Ishikawa (cell line): ENCODE measurements at regions not wholly inside any gene's neighbourhood (a gene's known extent, or its start where the extent isn't known, plus 50 kb on each side); places are given as distances from the start of the nearest gene placed in this dataset.

Experiments used
- CEBPB ChIP-seq: IDR thresholded peaks from 2 replicates; pipeline ENCODE4 v1.6.1; 2012
- CREB1 ChIP-seq: IDR thresholded peaks from 2 replicates; pipeline ENCODE4 v1.6.1; 2012; ENCODE audit warnings: low read depth
- EGR1 ChIP-seq: IDR thresholded peaks from 2 replicates; pipeline ENCODE4 v1.6.1; 2012
- EP300 ChIP-seq: IDR thresholded peaks from 2 replicates; pipeline ENCODE4 v1.6.1; 2012; ENCODE audit warnings: borderline replicate concordance
- FOXM1 ChIP-seq: IDR thresholded peaks from 2 replicates; pipeline ENCODE4 v1.6.1; 2012; ENCODE audit warnings: low read depth, borderline replicate concordance
- NFIC ChIP-seq: IDR thresholded peaks from 2 replicates; pipeline ENCODE4 v1.6.1; 2012
- RAD21 ChIP-seq: IDR thresholded peaks from 2 replicates; pipeline ENCODE4 v1.6.1; 2012; ENCODE audit warnings: low read depth
- YY1 ChIP-seq: IDR thresholded peaks from 2 replicates; pipeline ENCODE4 v1.6.1; 2012; ENCODE audit warnings: low read depth
- TF ChIP-seq, protein P1 (sequence below): IDR thresholded peaks from 2 replicates; pipeline ENCODE4 v1.6.1; 2012
- TF ChIP-seq, protein P2 (sequence below): IDR thresholded peaks from 2 replicates; pipeline ENCODE4 v1.6.1; 2012; ENCODE audit warnings: low read depth, mild to moderate bottlenecking

DNA sequence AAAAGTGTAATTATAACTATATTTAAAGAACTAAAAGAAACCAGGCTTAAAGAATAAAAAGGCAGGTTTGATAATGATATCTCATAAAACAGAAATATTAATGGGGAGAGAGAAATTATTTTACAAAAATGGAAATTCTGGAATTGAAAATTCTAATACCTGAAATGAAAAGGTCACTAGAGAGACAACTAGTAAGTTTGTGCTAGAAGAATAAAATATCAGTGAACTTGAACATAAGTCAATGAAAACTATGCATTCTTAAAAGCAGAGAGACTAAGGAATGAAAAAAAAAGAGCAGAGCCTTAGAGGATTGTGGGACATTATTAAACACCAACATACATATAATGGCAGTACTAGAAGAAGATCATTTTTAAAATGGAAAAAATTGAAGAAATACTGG is 1475.0 kb upstream of the ZEB2 start:
- TF ChIP-seq CEBPB, result no peak
- TF ChIP-seq CREB1, result no peak
- no peak for TF ChIP-seq EGR1
- TF ChIP-seq, protein P1, sequence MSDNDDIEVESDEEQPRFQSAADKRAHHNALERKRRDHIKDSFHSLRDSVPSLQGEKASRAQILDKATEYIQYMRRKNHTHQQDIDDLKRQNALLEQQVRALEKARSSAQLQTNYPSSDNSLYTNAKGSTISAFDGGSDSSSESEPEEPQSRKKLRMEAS, result no peak
- no peak for TF ChIP-seq EP300
- no peak for TF ChIP-seq FOXM1
- TF ChIP-seq NFIC, result no peak
- TF ChIP-seq RAD21, result no peak
- TF ChIP-seq, protein P2, sequence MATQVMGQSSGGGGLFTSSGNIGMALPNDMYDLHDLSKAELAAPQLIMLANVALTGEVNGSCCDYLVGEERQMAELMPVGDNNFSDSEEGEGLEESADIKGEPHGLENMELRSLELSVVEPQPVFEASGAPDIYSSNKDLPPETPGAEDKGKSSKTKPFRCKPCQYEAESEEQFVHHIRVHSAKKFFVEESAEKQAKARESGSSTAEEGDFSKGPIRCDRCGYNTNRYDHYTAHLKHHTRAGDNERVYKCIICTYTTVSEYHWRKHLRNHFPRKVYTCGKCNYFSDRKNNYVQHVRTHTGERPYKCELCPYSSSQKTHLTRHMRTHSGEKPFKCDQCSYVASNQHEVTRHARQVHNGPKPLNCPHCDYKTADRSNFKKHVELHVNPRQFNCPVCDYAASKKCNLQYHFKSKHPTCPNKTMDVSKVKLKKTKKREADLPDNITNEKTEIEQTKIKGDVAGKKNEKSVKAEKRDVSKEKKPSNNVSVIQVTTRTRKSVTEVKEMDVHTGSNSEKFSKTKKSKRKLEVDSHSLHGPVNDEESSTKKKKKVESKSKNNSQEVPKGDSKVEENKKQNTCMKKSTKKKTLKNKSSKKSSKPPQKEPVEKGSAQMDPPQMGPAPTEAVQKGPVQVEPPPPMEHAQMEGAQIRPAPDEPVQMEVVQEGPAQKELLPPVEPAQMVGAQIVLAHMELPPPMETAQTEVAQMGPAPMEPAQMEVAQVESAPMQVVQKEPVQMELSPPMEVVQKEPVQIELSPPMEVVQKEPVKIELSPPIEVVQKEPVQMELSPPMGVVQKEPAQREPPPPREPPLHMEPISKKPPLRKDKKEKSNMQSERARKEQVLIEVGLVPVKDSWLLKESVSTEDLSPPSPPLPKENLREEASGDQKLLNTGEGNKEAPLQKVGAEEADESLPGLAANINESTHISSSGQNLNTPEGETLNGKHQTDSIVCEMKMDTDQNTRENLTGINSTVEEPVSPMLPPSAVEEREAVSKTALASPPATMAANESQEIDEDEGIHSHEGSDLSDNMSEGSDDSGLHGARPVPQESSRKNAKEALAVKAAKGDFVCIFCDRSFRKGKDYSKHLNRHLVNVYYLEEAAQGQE, result no peak
- TF ChIP-seq YY1, result no peak
